Psoas muscle (tissue), 7 donors: ENCODE measurements at regions not wholly inside any gene's neighbourhood (a gene's known extent, or its start where the extent isn't known, plus 50 kb on each side); places are given as distances from the start of the nearest gene placed in this dataset.

Experiments
- ATAC-seq, 4 donors: fragments of 200-7000 bp; cut with Tn5 transposase; one replicate each; pipeline ENCODE4 v1.9.1; 2020; ENCODE audit warnings: moderate library complexity in 3 of 4, mild to moderate bottlenecking in 2 of 4
- DNase-seq, 2 donors: peaks; one replicate each; pipeline ENCODE4 v3.0.0-alpha.2; 2020
- H3K27ac ChIP-seq: fragments of 200-600 bp; one replicate; pipeline ENCODE4 v1.8.0; 2022
- H3K27me3 ChIP-seq, 3 donors: fragments of 200-600 bp in 1 of 3; one replicate each; pipeline versions ENCODE4 v1.6.1 to v1.8.0; 2013 to 2022; ENCODE audit warnings: low read length in 2 of 3, mild to moderate bottlenecking in 2 of 3, moderate library complexity in 1 of 3; ENCODE audit not compliant: insufficient read depth in 3 of 3
- H3K36me3 ChIP-seq, 2 donors: fragments of 200-600 bp in 1 of 2; one replicate each; pipeline versions ENCODE4 v1.6.1 to v1.8.0; 2013 to 2022; ENCODE audit warnings: low read depth in 1 of 2, mild to moderate bottlenecking in 1 of 2, moderate library complexity in 1 of 2; ENCODE audit not compliant: insufficient read depth in 1 of 2
- H3K4me1 ChIP-seq: fragments of 200-600 bp; one replicate; pipeline ENCODE4 v1.8.0; 2022
- H3K4me3 ChIP-seq: fragments of 200-600 bp; one replicate; pipeline ENCODE4 v1.8.0; 2022; ENCODE audit warnings: mild to moderate bottlenecking
- H3K9me3 ChIP-seq: fragments of 200-600 bp; one replicate; pipeline ENCODE4 v1.8.0; 2022
- WGBS, 3 donors: extraction: QIAGEN DNeasy Blood & Tissue Kit; methylation state at CpG; one replicate each; pipeline versions ENCODE4 v1.1.6 to v1.1.7; 2013; 5-methylcytosine and 5-hydroxymethylcytosine counted together
- intact Hi-C, 2 donors: fragments of 100-400 bp; cut with DNase I; formaldehyde crosslinking; loops; one replicate each; pipeline versions ENCODE4 v1.11.0 to v1.14.2; 2022
- TF ChIP-seq, protein P1 (sequence below): fragments of 200-600 bp; IDR thresholded peaks from one replicate; pipeline ENCODE4 v1.8.0; 2022; ENCODE audit warnings: antibody characterized with exemption
- donor health status: healthy with polysubstance abuse.
- donor health status: DM: no; HTN: no; CAD: no; lungs with moderate emphysema.
- donor health status: Bipolar disorder and iron deficiency.
- donor health status: healthy.
- donor health status: DM: yes; HTN: yes; CAD: no.
- donor health status: DM: no; HTN: no; CAD: no.
- donor health status: DM: yes; HTN: yes; CAD: no.

DNA sequence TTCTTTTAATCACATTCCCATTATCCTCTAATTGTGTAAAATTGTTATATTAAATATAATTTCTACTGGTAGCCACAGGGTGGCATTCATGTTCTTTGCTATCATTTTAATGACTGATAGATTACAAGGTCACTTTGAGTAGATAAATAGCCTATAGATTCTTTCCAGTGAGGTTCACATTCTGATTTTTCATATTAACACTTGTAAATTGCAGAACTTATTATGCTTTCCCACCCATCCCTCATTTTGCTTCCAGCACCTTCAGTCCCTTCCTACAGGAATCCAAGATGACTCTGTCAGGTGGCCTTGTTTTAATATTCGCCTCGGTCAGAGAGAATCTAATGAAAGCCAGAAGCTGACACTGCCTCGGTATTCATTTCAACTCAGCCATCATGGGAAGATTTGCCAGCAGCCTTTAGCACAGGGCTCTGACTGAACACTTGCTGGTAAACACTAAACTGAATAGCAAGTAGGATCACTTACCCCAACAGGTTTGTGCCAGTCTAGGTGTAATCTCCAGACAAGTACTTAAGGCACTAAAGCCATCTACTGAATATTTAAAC lies 101.2 kb upstream of the FSHR start:
- ATAC-seq (no peak), DNase-seq (no peak)
- H3K4me1 ChIP-seq = no peaks in the 10 kb centered on the region
- WGBS, 3 donors = 28 to 42% (median 41%) methylated on average over 3 of the region's 3 CpGs
- H3K27ac ChIP-seq = no peak overlapping the region
- no peaks in the 10 kb centered on the region for H3K9me3 ChIP-seq
- no peaks in the 10 kb centered on the region for H3K36me3 ChIP-seq
- no peaks in the 10 kb centered on the region for H3K27me3 ChIP-seq
- TF ChIP-seq, protein P1, sequence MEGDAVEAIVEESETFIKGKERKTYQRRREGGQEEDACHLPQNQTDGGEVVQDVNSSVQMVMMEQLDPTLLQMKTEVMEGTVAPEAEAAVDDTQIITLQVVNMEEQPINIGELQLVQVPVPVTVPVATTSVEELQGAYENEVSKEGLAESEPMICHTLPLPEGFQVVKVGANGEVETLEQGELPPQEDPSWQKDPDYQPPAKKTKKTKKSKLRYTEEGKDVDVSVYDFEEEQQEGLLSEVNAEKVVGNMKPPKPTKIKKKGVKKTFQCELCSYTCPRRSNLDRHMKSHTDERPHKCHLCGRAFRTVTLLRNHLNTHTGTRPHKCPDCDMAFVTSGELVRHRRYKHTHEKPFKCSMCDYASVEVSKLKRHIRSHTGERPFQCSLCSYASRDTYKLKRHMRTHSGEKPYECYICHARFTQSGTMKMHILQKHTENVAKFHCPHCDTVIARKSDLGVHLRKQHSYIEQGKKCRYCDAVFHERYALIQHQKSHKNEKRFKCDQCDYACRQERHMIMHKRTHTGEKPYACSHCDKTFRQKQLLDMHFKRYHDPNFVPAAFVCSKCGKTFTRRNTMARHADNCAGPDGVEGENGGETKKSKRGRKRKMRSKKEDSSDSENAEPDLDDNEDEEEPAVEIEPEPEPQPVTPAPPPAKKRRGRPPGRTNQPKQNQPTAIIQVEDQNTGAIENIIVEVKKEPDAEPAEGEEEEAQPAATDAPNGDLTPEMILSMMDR = no peak
- no peak overlapping the region for H3K4me3 ChIP-seq
- intact Hi-C loops = no loop called here

DNA sequence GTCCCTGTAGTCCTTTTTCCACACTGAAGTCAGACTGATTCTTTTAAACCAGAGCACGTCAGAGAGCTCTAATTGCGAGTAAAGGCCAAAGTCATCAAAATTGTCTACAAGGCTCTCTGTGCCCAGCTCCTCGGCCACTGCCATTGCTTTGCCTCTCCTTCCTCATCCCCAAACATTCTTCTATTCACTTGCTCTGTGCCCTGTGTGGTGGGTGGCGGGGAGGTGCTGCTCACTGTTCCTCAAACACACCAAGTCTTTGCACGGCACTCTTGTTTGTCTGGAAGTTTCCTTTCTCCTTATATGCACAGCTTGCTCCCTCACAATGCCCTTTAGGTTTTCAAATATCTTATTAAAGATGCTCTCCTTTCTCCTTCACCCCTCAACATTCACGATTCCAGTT lies 100.1 kb upstream of the FSHR start:
- intact Hi-C loops = no loop called here
- ATAC-seq = no peak
- no peak for DNase-seq
- Histone ChIP-seq H3K27me3 (no peaks in the 10 kb centered on the region), H3K4me1 (no peaks in the 10 kb centered on the region), H3K9me3 (no peaks in the 10 kb centered on the region), H3K27ac (no peak overlapping the region), H3K36me3 (no peaks in the 10 kb centered on the region), H3K4me3 (no peak overlapping the region)
- whole genome bisulfite sequencing, 3 donors = 68 to 75% (median 69%) methylated on average over 6 of the region's 6 CpGs
- TF ChIP-seq, protein P1 = no peak

DNA sequence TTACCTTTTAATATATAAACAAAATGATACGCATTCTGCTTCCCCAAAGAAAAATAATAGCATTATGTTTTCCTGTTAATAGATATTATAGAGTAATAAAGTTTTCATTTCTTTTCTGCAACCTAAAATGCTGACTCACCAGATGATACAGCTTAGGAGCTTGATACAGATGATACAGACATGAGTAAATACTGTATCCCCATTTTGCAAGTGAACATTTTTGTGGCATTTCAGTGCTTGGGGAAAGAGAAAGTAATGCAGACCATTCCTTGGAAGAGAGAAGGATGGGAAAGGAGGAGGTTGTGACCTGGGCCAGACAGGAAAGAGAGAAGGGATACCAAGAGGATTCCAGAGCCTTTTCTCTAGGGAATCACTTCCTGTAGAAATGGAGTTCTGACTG lies 97.5 kb upstream of the FSHR start:
- H3K4me3 ChIP-seq = no peak overlapping the region
- TF ChIP-seq, protein P1 = no peak
- no peak for ATAC-seq
- H3K4me1 ChIP-seq = no peaks in the 10 kb centered on the region
- intact Hi-C loops = no loop called here
- no peaks in the 10 kb centered on the region for H3K27me3 ChIP-seq
- no peaks in the 10 kb centered on the region for H3K36me3 ChIP-seq
- 93 to 98% (median 94%) methylated on average over 1 of the region's 1 CpG for WGBS, 3 donors
- H3K9me3 ChIP-seq = no peaks in the 10 kb centered on the region
- no peak overlapping the region for H3K27ac ChIP-seq
- no peak for DNase-seq

DNA sequence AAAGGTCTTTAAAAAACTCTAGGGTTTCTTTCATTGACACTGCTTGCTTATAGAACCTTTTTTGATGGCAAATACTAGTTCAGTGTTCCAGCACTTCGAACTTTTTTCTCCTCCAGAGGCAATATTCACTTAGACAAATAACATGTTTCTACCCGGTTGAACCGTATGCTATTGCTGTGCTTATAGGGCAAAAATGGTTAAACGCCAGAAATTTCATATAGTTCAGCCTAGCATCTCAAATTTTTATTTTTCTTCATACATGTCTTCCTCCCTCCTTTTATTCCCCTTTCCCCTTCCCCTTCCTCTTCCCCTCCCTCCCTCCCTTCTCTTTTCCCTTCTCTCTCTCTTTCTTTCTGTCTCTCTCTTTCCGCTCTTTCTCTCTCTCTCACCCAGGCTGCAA lies 96.9 kb upstream of the FSHR start:
- ATAC-seq (no peak), DNase-seq (no peak)
- Histone ChIP-seq H3K9me3 (no peaks in the 10 kb centered on the region), H3K27me3 (no peaks in the 10 kb centered on the region), H3K36me3 (no peaks in the 10 kb centered on the region), H3K4me3 (no peak overlapping the region), H3K27ac (no peak overlapping the region), H3K4me1 (no peaks in the 10 kb centered on the region)
- TF ChIP-seq, protein P1 = no peak
- 68 to 89% (median 78%) methylated on average over 5 of the region's 5 CpGs for WGBS, 3 donors
- intact Hi-C loops = no loop called here

DNA sequence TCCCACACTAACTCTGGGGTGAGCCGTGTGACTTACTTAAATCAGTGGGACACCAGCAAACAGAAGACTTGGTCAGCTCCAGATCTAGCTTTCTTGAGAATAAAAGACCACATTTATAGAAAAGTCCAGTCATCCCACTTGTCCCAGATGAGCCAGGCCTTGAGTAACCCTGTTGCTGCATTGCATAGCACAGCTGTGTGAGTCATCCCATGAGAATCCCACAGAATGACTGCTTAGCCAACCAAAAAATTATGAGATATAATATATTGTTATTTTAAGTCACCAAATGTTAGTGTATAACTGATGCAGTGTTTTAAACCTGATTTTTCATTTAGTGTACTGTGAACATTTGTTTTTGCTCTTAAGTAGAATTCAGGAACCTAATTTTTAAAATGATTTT lies 94.2 kb upstream of the FSHR start:
- Histone ChIP-seq H3K9me3 (no peaks in the 10 kb centered on the region), H3K4me3 (no peak overlapping the region), H3K27ac (no peak overlapping the region), H3K4me1 (no peaks in the 10 kb centered on the region), H3K36me3 (no peaks in the 10 kb centered on the region), H3K27me3 (no peaks in the 10 kb centered on the region)
- TF ChIP-seq, protein P1 = no peak
- intact Hi-C loops = no loop called here
- ATAC-seq (peak in 1 of 4 donors; percentile 32), DNase-seq (no peak)
- WGBS, 3 donors = 25 to 52% (median 32%) methylated on average over 1 of the region's 1 CpG
